VCaP (cell line): ENCODE measurements at regions not wholly inside any gene's neighbourhood (a gene's known extent, or its start where the extent isn't known, plus 50 kb on each side); places are given as distances from the start of the nearest gene placed in this dataset.

Experiments used
- H3K27ac ChIP-seq: fragments of 450-650 bp; 2 replicates; pipeline ENCODE4 v1.5.1; 2017
- TF ChIP-seq, protein P1 (sequence below): fragments of 450-650 bp; conservative IDR thresholded peaks from 2 replicates; pipeline ENCODE4 v1.5.1; 2017; ENCODE audit warnings: mild to moderate bottlenecking, moderate library complexity

DNA sequence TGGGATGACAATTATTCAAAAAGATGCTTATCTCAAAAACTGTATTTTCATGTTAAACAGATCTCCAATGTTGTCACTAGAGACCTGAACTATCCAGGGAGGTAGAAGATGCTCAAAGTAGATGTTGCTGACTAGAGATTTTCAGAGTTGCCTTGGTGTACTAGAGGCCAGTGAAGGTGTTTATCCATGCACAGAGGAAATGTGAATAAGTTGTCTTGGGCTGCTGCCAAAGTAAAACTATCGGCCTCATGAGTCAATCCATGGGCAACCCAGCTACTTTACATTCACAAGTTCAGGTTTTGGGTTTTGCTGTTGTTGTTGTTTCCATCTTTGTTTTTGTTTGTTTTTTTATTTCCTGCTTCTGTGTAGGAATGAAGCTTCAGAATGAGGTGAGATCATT, 141.1 kb upstream of the RANBP3L start:
- TF ChIP-seq, protein P1, sequence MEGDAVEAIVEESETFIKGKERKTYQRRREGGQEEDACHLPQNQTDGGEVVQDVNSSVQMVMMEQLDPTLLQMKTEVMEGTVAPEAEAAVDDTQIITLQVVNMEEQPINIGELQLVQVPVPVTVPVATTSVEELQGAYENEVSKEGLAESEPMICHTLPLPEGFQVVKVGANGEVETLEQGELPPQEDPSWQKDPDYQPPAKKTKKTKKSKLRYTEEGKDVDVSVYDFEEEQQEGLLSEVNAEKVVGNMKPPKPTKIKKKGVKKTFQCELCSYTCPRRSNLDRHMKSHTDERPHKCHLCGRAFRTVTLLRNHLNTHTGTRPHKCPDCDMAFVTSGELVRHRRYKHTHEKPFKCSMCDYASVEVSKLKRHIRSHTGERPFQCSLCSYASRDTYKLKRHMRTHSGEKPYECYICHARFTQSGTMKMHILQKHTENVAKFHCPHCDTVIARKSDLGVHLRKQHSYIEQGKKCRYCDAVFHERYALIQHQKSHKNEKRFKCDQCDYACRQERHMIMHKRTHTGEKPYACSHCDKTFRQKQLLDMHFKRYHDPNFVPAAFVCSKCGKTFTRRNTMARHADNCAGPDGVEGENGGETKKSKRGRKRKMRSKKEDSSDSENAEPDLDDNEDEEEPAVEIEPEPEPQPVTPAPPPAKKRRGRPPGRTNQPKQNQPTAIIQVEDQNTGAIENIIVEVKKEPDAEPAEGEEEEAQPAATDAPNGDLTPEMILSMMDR, result no peak
- no peak overlapping the region for H3K27ac ChIP-seq

DNA sequence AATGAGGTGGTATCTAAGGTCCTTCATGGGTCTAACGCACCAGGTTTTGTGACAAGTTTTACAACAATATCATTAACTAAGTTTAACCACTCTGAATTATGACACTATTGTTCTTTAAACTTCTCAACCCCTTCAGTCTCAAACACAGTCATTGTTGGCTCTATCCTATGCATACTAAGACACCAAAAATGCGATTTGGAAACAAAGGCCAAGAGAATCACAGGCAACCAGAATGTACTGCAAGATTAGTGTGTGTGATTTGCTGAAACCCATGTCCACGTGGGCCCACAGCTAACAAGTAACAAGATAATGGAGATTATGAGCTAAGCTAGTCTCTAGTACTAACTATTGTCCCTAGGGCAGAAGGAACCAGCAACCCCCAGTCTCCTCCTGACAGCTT, 142.2 kb upstream of the RANBP3L start:
- TF ChIP-seq, protein P1, result no peak
- no peak overlapping the region for H3K27ac ChIP-seq

DNA sequence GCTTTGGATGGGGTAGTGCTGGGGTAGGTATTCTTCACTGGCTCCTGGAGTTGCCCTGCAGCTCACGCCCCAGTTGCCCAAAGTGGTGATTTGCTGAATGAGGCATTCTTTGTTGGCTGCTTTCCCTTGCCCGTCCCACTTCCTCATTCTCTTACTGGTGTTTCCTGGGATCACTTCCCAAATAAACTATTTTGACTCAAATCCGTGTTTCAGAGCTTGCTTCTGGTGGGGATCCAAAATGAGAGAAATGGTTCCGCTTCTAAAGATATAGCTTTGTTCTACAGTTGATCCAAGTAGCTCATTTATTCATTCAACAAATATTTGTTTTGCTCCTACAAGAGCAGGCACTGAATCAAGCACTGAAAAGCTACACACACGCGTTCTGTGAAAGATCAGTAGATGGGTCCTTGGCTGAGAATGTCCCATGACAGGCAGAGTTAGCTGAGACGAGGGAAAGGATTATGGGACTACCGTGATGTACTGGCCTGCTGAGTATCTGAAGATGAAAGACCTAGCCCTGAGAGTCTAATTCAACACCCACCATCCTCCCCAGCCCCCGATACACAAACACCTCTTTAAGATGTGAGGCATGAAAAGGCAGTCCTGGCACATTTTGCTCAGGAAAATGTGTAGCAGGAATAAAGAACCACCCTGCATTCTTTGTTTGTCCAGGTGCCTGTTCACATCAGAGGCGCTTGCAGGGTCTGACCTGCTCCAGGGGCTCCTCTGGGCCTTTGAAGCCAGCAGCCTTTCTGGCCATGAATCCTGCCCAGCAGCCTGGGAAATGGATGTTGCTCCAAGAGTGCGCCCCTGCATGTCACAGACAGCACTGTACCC, 143.1 kb upstream of the RANBP3L start:
- no peak overlapping the region for H3K27ac ChIP-seq
- TF ChIP-seq, protein P1, result no peak

DNA sequence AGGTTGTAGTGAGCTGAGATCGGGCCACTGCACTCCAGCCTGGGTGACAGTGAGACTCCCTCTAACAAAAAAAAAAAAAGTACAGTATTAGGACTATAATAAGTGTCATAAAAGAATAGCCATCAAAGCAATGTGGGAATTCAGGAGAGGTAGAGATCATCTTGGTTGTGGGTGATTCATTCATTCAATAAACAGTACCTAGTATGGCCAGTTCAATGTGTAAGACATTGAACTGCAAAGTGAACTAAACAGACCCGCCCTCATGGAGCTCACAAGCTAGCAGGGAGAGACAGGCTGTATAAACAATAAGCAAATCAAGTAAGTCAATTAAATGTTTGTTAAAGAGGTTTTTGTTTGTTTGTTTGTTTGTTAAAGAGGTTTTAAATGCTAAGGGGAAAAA, 146.1 kb upstream of the RANBP3L start:
- TF ChIP-seq, protein P1, result no peak
- no peak overlapping the region for H3K27ac ChIP-seq

DNA sequence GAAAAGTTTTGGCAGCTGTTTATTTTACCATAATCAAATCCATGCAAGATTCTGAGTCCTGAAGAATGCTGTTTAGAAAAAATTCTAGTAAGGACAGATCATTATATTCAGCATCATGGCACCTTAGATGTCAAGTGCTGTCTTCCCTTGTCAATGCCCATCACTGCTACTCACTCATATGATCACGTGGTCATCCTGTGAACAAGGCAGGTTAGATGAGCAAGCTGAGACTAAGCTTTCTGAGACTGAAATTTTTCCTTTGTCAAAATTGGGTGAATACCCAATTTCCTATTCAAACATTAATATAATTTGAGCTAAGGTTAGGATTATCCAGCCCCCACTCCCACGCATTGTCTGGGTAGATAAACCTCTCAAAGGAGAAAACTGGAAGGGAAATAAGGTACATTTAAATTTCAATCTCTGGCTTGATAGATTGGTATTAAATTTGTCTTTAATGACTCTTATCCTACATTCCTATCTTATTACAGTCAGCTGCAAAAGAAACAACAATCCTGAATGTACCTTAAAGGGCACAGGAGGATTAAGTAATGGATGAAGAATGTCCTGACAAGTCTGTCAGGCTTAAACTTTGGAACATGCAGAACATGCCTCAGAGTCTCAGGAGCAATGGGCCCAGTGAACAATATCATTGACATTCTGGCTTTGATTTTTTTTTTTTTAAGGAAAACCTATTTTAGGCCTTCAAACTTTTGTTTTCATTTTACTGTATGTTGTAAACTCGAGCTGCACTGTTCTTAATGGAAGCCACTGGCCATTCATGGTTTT, 148.7 kb upstream of the RANBP3L start:
- no peak overlapping the region for H3K27ac ChIP-seq
- TF ChIP-seq, protein P1, result no peak

DNA sequence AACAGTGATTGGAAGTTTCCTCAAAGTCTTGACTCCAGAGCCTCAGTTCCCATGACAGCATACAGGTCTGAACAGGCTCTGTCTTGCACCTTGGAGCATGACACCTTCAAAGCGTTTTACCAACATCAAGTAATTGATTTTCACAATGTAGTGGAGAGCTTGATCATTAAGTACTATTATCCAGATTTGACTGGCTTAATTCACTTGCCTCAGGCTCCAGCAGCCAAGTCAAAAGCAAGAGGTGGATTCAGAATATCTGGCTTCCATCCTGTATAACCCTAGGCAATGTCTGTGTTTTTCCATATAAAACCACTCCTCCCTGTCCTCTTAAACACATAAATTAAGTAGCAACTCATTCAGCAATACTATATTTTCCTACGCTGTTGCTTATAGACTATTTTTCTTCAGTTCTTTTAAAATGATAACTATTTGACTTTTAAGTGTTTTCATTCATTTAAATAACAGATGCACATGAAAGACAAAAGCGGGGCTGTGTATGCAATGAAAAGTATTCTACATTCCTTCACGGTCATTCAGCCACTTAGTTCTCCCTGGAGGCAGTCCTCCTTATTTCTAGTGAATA, 150.8 kb upstream of the RANBP3L start:
- TF ChIP-seq, protein P1, result no peak

More for the DNA sequence above, 150.8 kb upstream of the RANBP3L start:
- H3K27ac ChIP-seq, result no peak overlapping the region
